ENCODE measurements at regions not wholly inside any gene's neighbourhood (a gene's known extent, or its start where the extent isn't known, plus 50 kb on each side); places are given as distances from the start of the nearest gene placed in this dataset.
"Not testable (repeated sequence)": the region's sequence is repeated elsewhere in the genome, so short reads cannot be mapped to it uniquely, and the experiment has no call there.

DNA sequence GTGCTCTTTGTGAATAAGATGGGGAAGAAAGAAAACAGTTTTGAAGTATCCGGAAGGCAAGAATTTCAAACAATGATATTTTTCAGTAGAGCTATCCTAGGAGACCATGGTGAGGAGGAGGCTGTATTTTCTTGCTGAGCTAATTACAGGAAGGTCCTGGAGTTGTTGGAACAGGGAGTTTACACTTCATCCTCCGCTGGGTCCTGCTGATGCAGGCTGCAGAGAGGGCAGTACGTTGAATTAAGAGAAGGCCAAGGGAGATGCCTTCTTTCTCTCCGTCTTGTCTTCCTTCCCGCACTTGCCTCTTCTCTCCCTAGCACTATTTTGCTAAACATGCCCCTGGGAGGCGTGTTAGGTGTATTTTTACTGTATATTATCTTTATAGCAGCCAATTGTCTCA is 60.0 kb upstream of the EDAR start:
- DNase-seq (ENCODE audit: low read depth in 3 of 3), result no peak

GRCh38 chr2:109048163-109048562 is 59.1 kb upstream of the EDAR start:
- no peak for DNase-seq (ENCODE audit: low read depth in 3 of 3)

GRCh38 chr2:109047569-109047968 is 58.5 kb upstream of the EDAR start:
- not testable (repeated sequence) for DNase-seq (ENCODE audit: low read depth in 3 of 3)

DNA sequence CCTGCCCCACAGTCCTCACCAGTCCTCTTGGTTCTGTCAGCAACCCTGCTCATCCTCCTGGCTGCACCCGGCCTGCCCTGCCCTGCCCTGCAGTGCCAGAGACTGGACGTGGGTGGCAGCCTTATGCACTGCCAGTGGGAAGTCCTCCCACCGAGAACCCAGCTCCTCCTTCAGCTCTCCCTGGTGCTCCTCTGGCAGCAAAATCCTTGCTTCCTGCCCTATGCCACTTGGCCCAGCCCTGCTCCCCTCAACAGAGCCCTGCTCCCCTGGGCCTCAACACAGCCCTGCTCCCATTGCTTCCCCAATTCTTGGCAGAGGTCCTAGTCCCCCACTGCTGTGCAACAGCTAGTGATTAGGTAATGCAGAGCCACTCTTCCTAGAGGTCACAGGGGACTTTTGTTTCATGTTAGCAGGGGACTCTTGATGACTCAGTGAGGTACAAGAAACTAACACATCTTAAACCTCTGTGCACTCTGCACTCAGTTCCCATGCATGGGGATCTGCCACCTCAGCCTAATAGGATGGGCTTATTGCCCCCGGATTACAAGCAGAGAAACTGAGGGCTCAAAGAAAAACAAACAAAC is 58.0 kb upstream of the EDAR start:
- no peak for DNase-seq (ENCODE audit: low read depth in 3 of 3)

- DNase-seq (ENCODE audit: low read depth in 3 of 3), result no peak
These were observed 56.5 kb upstream of the EDAR start for GRCh38 chr2:109045505-109045904.

DNA sequence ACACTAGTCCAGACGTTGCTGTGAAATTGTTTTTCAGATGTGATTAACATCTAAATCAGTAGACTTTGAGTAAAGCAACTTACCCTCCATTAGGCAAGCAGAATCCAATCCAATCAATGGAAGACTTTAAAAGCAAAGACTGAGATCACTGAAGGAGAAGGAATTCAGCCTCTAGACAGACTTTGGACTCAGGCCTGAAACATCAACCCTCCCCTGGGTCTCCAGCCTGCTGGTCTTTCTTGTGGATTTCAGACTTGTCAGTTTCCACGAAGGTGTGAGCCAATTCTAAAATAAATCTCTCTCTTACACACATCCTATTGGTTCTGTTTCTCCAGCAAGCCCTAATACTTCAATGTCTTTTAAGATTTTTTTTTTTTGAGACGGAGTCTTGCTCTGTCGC is 50.0 kb upstream of the EDAR start:
- DNase-seq (ENCODE audit: low read depth in 3 of 3), result no peak

Measured in stimulated activated CD4-positive, alpha-beta T cell treated with anti-CD3 and anti-CD28 coated beads, TNF-alpha, amount 100 ng/mL, for 48 hours (primary cell).